ENCODE measurements at regions not wholly inside any gene's neighbourhood (a gene's known extent, or its start where the extent isn't known, plus 50 kb on each side); places are given as distances from the start of the nearest gene placed in this dataset.

DNA sequence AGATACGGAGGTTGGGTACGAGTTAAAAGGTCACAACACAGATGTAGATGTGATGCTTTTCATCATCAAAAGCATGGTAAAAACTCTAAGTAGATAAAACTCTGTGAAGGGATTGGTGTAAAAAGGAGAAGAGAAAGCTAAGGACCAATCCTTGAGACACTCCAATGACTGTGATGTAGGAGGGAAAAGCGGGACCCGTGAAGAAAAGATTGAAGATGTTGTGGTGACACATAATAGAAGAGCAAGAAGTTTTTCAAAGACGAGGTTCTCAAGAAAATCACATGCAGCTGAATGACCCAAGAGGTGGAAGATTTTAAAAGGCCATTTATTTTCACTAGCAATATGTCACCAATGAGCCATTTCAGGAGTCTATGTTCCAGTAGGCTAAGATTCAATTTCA is 179.5 kb downstream of the MRPL39 start:
- TF ChIP-seq POLR2A (IDR thresholded peaks at IDR 0.05; ENCODE audit: low read depth, low read length): no peak
- no peak for TF ChIP-seq MAZ (IDR thresholded peaks at IDR 0.05; ENCODE audit: borderline replicate concordance, low read depth, low read length)

All from IMR-90 (cell line).